Skeletal muscle tissue (tissue), 3 donors: ENCODE measurements at regions not wholly inside any gene's neighbourhood (a gene's known extent, or its start where the extent isn't known, plus 50 kb on each side); places are given as distances from the start of the nearest gene placed in this dataset.

Experiments
- H3K27ac ChIP-seq: one replicate; pipeline ENCODE4 v1.7.0; 2013; ENCODE audit warnings: mild to moderate bottlenecking, low read depth, low read length, inconsistent platforms
- H3K27me3 ChIP-seq, 3 donors: one replicate each; pipeline ENCODE4 v1.7.0; 2013; ENCODE audit warnings: low read length in 3 of 3; ENCODE audit not compliant: control insufficient read depth in 3 of 3, insufficient read depth in 3 of 3
- H3K36me3 ChIP-seq, 3 donors: one replicate each; pipeline ENCODE4 v1.7.0; 2013; ENCODE audit warnings: low read length in 3 of 3; ENCODE audit not compliant: control insufficient read depth in 3 of 3, insufficient read depth in 3 of 3
- H3K4me1 ChIP-seq, 3 donors: one replicate each; pipeline ENCODE4 v1.7.0; 2013; ENCODE audit warnings: low read length in 3 of 3, mild to moderate bottlenecking in 3 of 3; ENCODE audit not compliant: control insufficient read depth in 3 of 3, insufficient read depth in 3 of 3
- H3K4me3 ChIP-seq, 3 donors: one replicate each; pipeline ENCODE4 v1.7.0; 2013; ENCODE audit warnings: low read length in 3 of 3
- H3K9ac ChIP-seq, 3 donors: one replicate each; pipeline ENCODE4 v1.7.0; 2013; ENCODE audit warnings: low read length in 3 of 3, mild to moderate bottlenecking in 3 of 3, moderate library complexity in 2 of 3, low read depth in 1 of 3
- H3K9me3 ChIP-seq, 3 donors: one replicate each; pipeline ENCODE4 v1.7.0; 2013; ENCODE audit warnings: low read length in 3 of 3; ENCODE audit not compliant: control insufficient read depth in 3 of 3
- donor health status: Osteomylitis.

DNA sequence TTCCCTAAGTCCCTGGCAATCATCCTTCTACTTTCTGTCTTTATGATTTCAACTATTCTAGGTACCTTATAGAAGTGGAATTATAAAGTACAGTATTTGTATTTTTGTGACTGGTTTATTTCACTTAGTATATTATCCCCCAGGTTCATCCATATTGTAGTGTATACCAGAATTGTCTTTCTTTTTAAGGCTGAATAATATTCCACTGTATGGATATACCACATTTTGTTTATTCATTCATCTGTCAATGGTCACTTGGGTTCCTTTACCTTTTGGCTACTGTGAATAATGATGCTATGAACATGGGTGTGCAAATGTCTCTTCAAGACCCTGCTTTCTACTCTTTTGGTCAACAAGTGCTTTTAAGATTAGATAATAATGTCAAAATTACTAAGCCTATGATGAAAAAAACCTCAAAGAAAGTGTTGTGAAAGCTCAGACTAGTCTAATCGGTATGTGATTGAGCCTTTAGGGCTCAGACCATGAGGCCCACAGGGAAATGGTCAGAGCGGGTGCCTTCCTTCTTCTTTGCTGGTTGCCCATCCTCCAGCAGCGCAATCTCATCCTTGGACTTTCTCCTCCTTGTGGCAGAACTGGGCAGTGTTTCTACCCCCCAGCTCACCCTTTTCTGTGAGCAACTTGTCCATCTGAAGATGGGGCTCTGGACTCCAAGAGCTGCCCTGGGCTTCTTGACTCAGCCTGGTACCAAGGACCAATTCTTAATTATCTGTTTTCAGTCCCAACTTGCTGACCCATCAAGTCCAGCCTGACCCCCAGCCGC is 105.4 kb downstream of the TTC8 start:
- Histone ChIP-seq H3K36me3 (no peaks in the 10 kb centered on the region), H3K4me3 (no peak overlapping the region)

GRCh38 chr14:88931321-88932110 is 107.1 kb downstream of the TTC8 start:
- Histone ChIP-seq H3K27me3 (peaks cover 0 to 2% (median 0%) of the 10 kb centered on the region in 3 donors), H3K4me3 (no peak overlapping the region), H3K9ac (no peak overlapping the region), H3K9me3 (peaks cover 0 to 2% (median 0%) of the 10 kb centered on the region in 3 donors), H3K27ac (no peak overlapping the region), H3K4me1 (no peaks in the 10 kb centered on the region), H3K36me3 (no peaks in the 10 kb centered on the region)

More for the DNA sequence above, 105.4 kb downstream of the TTC8 start:
- Histone ChIP-seq H3K9ac (no peak overlapping the region), H3K9me3 (peaks cover 0 to 2% (median 0%) of the 10 kb centered on the region in 3 donors), H3K27ac (no peak overlapping the region), H3K27me3 (peaks cover 0 to 2% (median 0%) of the 10 kb centered on the region in 3 donors), H3K4me1 (no peaks in the 10 kb centered on the region)

DNA sequence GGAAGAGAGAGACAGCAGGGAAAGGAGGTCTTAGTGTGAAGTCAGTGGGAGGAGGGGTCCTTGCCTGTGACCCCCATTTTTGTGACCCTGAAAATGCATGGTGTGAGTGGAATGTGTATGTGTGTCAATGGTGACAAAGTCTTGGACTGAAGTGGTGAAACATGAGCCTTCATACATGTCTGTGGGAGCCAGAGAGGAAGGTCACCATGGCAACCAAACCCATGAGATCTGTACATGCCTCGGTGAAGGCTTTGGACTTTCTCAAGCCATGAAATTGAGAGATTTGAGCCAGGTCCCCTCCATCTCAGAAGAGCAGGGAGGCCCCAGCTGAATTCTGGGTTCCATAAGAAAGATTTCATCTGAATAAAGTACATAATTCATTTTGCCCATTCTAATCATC is 108.7 kb downstream of the TTC8 start:
- Histone ChIP-seq H3K9me3 (peaks cover 0 to 2% (median 0%) of the 10 kb centered on the region in 3 donors), H3K36me3 (no peaks in the 10 kb centered on the region), H3K9ac (no peak overlapping the region), H3K27ac (no peak overlapping the region), H3K4me1 (no peaks in the 10 kb centered on the region), H3K27me3 (peaks cover 0 to 2% (median 0%) of the 10 kb centered on the region in 3 donors), H3K4me3 (no peak overlapping the region)

GRCh38 chr14:88934351-88934806 is 109.9 kb downstream of the TTC8 start:
- Histone ChIP-seq H3K27me3 (peaks cover 0 to 2% (median 0%) of the 10 kb centered on the region in 3 donors), H3K4me1 (no peaks in the 10 kb centered on the region), H3K4me3 (no peak overlapping the region), H3K36me3 (no peaks in the 10 kb centered on the region), H3K9ac (no peak overlapping the region), H3K9me3 (peaks cover 0 to 2% (median 0%) of the 10 kb centered on the region in 3 donors), H3K27ac (no peak overlapping the region)

- Histone ChIP-seq H3K4me3 (no peak overlapping the region), H3K9ac (no peak overlapping the region), H3K4me1 (no peaks in the 10 kb centered on the region), H3K36me3 (no peaks in the 10 kb centered on the region), H3K27me3 (peaks cover 0 to 2% (median 2%) of the 10 kb centered on the region in 3 donors), H3K9me3 (peaks cover 0 to 2% (median 0%) of the 10 kb centered on the region in 3 donors), H3K27ac (no peak overlapping the region)
Observed at GRCh38 chr14:88935083-88935482, 110.6 kb downstream of the TTC8 start.

DNA sequence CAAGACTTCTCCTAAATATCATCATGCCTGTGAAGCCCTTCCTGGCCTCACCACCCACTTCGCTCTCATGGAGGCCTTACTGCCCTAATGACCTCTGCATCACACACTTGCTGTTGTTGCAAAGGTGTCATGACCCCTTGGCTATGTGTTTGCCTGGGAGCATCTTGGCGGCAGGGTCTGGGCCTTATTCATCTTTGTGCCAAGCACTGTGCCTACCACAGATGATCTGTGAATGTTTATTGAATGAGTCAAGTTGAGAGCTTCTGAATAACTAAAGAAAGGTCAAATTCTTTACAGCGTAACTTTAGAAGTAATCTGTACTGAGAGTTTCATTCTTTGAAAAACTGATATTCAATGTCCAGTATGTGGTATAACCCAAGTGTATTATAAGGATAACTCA is 113.3 kb downstream of the TTC8 start:
- H3K9me3 ChIP-seq, result no peaks in the 10 kb centered on the region
- no peaks in the 10 kb centered on the region for H3K4me1 ChIP-seq
- H3K27me3 ChIP-seq, result peaks cover 0 to 2% (median 2%) of the 10 kb centered on the region in 3 donors
- no peak overlapping the region for H3K9ac ChIP-seq
- no peaks in the 10 kb centered on the region for H3K36me3 ChIP-seq
- H3K27ac ChIP-seq, result no peak overlapping the region
- no peak overlapping the region for H3K4me3 ChIP-seq

DNA sequence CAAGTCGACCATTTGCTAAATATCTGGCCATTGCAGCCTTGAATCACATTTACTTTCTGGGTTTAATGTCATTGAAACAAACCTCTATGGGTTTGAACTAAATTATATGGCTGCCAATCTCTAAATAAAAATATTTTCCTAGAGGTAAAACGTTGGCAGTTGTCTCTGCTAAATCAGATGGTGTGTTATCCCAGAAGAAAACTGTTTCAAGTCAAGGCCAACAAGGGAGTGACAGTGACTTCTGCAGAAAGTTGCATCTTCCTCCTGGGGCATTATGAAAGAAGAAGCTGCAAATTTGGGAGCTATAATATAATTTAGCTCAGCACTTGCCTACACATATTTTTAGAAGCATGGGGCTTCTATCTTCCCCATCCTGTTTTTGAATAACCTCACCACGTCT is 116.2 kb downstream of the TTC8 start:
- H3K36me3 ChIP-seq, result no peaks in the 10 kb centered on the region
- no peak overlapping the region for H3K9ac ChIP-seq
- H3K4me1 ChIP-seq, result no peaks in the 10 kb centered on the region
- H3K27ac ChIP-seq, result no peak overlapping the region
- H3K4me3 ChIP-seq, result no peak overlapping the region
- peaks cover 0 to 3% (median 2%) of the 10 kb centered on the region in 3 donors for H3K27me3 ChIP-seq
- no peaks in the 10 kb centered on the region for H3K9me3 ChIP-seq

DNA sequence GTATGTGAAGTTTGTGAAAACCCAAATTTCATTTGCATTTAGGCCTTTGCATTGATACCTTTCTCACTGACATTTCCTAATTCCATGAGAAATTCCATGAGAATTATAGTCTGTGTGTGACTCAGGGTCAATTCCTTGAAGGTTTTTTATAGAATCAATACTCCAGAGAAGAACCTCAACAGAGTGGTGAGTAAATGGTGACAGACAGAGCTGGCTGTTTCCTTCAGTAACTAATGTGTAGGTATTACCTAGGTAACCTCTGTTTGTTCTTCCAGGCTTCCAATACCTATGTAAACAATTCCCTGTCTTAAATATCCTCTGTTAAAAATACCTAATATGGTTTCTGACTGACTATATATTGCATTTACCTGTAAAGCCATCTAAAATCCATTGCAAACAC is 117.0 kb downstream of the TTC8 start:
- H3K9me3 ChIP-seq, result no peaks in the 10 kb centered on the region
- H3K27me3 ChIP-seq, result peaks cover 0 to 3% (median 2%) of the 10 kb centered on the region in 3 donors
- no peak overlapping the region for H3K27ac ChIP-seq
- H3K9ac ChIP-seq, result no peak overlapping the region
- H3K36me3 ChIP-seq, result no peaks in the 10 kb centered on the region
- no peaks in the 10 kb centered on the region for H3K4me1 ChIP-seq
- H3K4me3 ChIP-seq, result no peak overlapping the region

- Histone ChIP-seq H3K9me3 (no peaks in the 10 kb centered on the region), H3K27ac (no peak overlapping the region), H3K4me3 (no peak overlapping the region), H3K27me3 (peaks cover 0 to 3% (median 0%) of the 10 kb centered on the region in 3 donors), H3K9ac (no peak overlapping the region), H3K36me3 (no peaks in the 10 kb centered on the region), H3K4me1 (no peaks in the 10 kb centered on the region)
Observed at GRCh38 chr14:88947646-88948598, 123.5 kb downstream of the TTC8 start.
